ENCODE measurements at regions not wholly inside any gene's neighbourhood (a gene's known extent, or its start where the extent isn't known, plus 50 kb on each side); places are given as distances from the start of the nearest gene placed in this dataset.

DNA sequence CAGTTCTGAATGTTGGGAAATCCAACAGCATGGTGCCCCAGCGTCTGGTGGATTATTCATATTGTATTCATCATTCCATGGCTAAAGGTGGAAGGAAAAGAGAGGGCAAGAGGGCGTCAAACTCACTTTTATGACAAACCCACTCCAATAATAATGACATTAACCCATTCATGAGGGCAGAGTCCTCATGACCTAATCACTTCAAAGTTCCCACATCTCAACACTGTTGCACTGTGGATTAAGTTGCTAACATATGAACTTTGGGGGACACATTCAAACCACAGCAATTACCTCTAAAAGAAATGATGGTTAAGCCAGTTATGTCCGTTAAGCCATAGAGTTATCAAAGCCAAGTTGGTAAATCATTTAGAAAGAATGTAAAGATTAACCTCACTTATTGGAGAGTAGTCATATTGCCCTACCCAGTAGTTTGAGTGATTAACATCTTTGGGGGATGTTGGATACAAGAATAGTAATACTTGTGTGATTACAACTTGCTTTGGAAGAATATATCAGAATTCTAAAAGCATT, 212.4 kb upstream of the FLRT2 start:
- TF ChIP-seq POLR2AphosphoS5 (IDR thresholded peaks at IDR 0.05; ENCODE audit: low read depth, low read length): no peak
- TF ChIP-seq SPI1 (IDR thresholded peaks at IDR 0.05; ENCODE audit: low read depth, low read length): no peak

Measured in GM12891 (cell line).